SK-N-SH (cell line): ENCODE measurements at regions not wholly inside any gene's neighbourhood (a gene's known extent, or its start where the extent isn't known, plus 50 kb on each side); places are given as distances from the start of the nearest gene placed in this dataset.

Source experiments
- CTCF ChIA-PET: fragments of 300-600, 350-600 bp; formaldehyde crosslinking; extraction: SDS; loops from one replicate; lab custom pipeline; 2021; lab: Yijun Ruan, JAX
- POLR2A ChIA-PET: fragments of 350-600 bp; sonication (Branson Sonifier 250); formaldehyde crosslinking; extraction: SDS; loops from one replicate; lab custom pipeline; 2020; ENCODE audit warnings: antibody characterized with exemption, inconsistent platforms; lab: Yijun Ruan, JAX
- DNase-seq: peaks from one replicate; pipeline ENCODE4 v3.0.0; 2012
- H2AFZ ChIP-seq: fragments of 200-600 bp; sonication (generic); 2 replicates; pipeline ENCODE4 v1.8.1; 2016; ENCODE audit warnings: antibody characterized with exemption, mild to moderate bottlenecking, low read depth
- H3F3A ChIP-seq: fragments of 200-600 bp; sonication (generic); replicated peaks from 2 replicates; pipeline ENCODE3; 2016; ENCODE audit warnings: antibody characterized with exemption, mild to moderate bottlenecking; ENCODE audit not compliant: insufficient read depth
- H3K27ac ChIP-seq, 2 experiments: fragments of 200-500 bp in 1 of 2; fragments of 200-600 bp in 1 of 2; sonication (Bioruptor generic) in 1 of 2; sonication (generic), shearing (Covaris generic) in 1 of 2; 2 replicates each; pipeline versions ENCODE4 v1.5.1 to v1.6.1; 2014 to 2016; ENCODE audit warnings: low read depth in 2 of 2, inconsistent platforms in 1 of 2, low read length in 1 of 2, mild to moderate bottlenecking in 1 of 2, mixed read lengths in 1 of 2
- H3K27me3 ChIP-seq: fragments of 200-600 bp; sonication (generic), shearing (Covaris generic); 2 replicates; pipeline ENCODE4 v1.6.1; 2016; ENCODE audit warnings: mixed run types; ENCODE audit not compliant: insufficient read depth
- H3K36me3 ChIP-seq, 2 experiments: fragments of 200-500 bp in 1 of 2; fragments of 200-600 bp in 1 of 2; sonication (Bioruptor generic) in 1 of 2; sonication (generic) in 1 of 2; replicated peaks in 1 of 2; 2 replicates each; pipeline versions ENCODE3 to v1.5.1; 2014 to 2016; ENCODE audit warnings: low read length in 1 of 2, mild to moderate bottlenecking in 1 of 2; ENCODE audit not compliant: insufficient read depth in 2 of 2, control insufficient read depth in 1 of 2
- H3K4me1 ChIP-seq, 2 experiments: fragments of 200-500 bp in 1 of 2; fragments of 200-600 bp in 1 of 2; sonication (Bioruptor generic) in 1 of 2; sonication (generic), shearing (Covaris generic) in 1 of 2; 2 replicates each; pipeline versions ENCODE4 v1.5.1 to v1.6.1; 2014 to 2016; ENCODE audit warnings: low read depth in 1 of 2, low read length in 1 of 2, mixed run types in 1 of 2; ENCODE audit not compliant: insufficient read depth in 2 of 2, control insufficient read depth in 1 of 2
- H3K4me2 ChIP-seq: fragments of 200-600 bp; sonication (generic), shearing (Covaris generic); 2 replicates; pipeline ENCODE4 v1.6.1; 2017; ENCODE audit warnings: mixed run types
- H3K4me3 ChIP-seq, 2 experiments: fragments of 200-500 bp in 1 of 2; fragments of 200-600 bp in 1 of 2; sonication (Bioruptor generic) in 1 of 2; sonication (generic), shearing (Covaris generic) in 1 of 2; 2 replicates each; pipeline versions ENCODE4 v1.5.1 to v1.8.1; 2014 to 2016; ENCODE audit warnings: low read depth in 2 of 2, inconsistent platforms in 1 of 2, low read length in 1 of 2, mild to moderate bottlenecking in 1 of 2, mixed read lengths in 1 of 2, moderate library complexity in 1 of 2
- H3K79me2 ChIP-seq: fragments of 200-600 bp; sonication (generic); 2 replicates; pipeline ENCODE4 v1.8.1; 2017; ENCODE audit warnings: mild to moderate bottlenecking; ENCODE audit not compliant: insufficient read depth
- H3K9ac ChIP-seq: fragments of 200-600 bp; sonication (generic); 2 replicates; pipeline ENCODE4 v1.6.1; 2017; ENCODE audit warnings: mixed run types
- H3K9me2 ChIP-seq: fragments of 200-600 bp; sonication (generic); 2 replicates; pipeline ENCODE4 v1.6.1; 2017; ENCODE audit warnings: mixed run types
- H3K9me3 ChIP-seq: fragments of 200-600 bp; sonication (generic); 2 replicates; pipeline ENCODE4 v1.6.1; 2017; ENCODE audit warnings: mixed run types, mild to moderate bottlenecking, moderate library complexity
- H4K20me1 ChIP-seq: fragments of 200-600 bp; sonication (generic); 2 replicates; pipeline ENCODE4 v1.6.1; 2017; ENCODE audit warnings: mild to moderate bottlenecking, mixed run types; ENCODE audit not compliant: insufficient read depth
- CHD2 ChIP-seq: fragments of 150-350 bp; IDR thresholded peaks from 2 replicates; pipeline ENCODE4 v1.6.1; 2018; ENCODE audit warnings: low read length; ENCODE audit not compliant: partially characterized antibody
- EZH2phosphoT487 ChIP-seq: fragments of 200-600 bp; sonication (generic); IDR thresholded peaks from 2 replicates; pipeline ENCODE4 v1.6.1; 2017; ENCODE audit warnings: low read depth, mixed run types, mild to moderate bottlenecking, antibody characterized with exemption, moderate library complexity, borderline replicate concordance
- FOXJ3 ChIP-seq: sonication (generic); formaldehyde crosslinking; IDR thresholded peaks from 2 replicates; pipeline ENCODE4 v1.5.1; 2020; ENCODE audit warnings: mild to moderate bottlenecking, missing genetic modification reagents
- GABPA ChIP-seq: IDR thresholded peaks from 2 replicates; pipeline ENCODE4 v1.4.0; 2012; ENCODE audit warnings: low read depth, mild to moderate bottlenecking
- GATA2 ChIP-seq: sonication (generic); formaldehyde crosslinking; IDR thresholded peaks from 2 replicates; pipeline ENCODE4 v1.5.0; 2020; ENCODE audit warnings: mild to moderate bottlenecking, missing genetic modification reagents
- MEF2A ChIP-seq: IDR thresholded peaks from 2 replicates; pipeline ENCODE4 v1.4.0; 2012; ENCODE audit warnings: low read depth, borderline replicate concordance
- MXI1 ChIP-seq: IDR thresholded peaks from 2 replicates; pipeline ENCODE4 v1.6.1; 2012; ENCODE audit warnings: mild to moderate bottlenecking, low read depth, low read length, improper control_type of control experiment
- RAD21 ChIP-seq: IDR thresholded peaks from 2 replicates; pipeline ENCODE4 v1.6.1; 2012; ENCODE audit warnings: mild to moderate bottlenecking, low read length
- RFX5 ChIP-seq: IDR thresholded peaks from 2 replicates; pipeline ENCODE4 v1.6.1; 2012; ENCODE audit warnings: mild to moderate bottlenecking, improper control_type of control experiment, low read length
- SIN3A ChIP-seq: IDR thresholded peaks from 2 replicates; pipeline ENCODE4 v1.6.1; 2012; ENCODE audit warnings: low read depth, mild to moderate bottlenecking, low read length, moderate library complexity, borderline replicate concordance
- SMC3 ChIP-seq: IDR thresholded peaks from 2 replicates; pipeline ENCODE4 v1.6.1; 2012; ENCODE audit warnings: low read depth, low read length, improper control_type of control experiment
- TAF1 ChIP-seq: IDR thresholded peaks from 2 replicates; pipeline ENCODE4 v1.6.1; 2012; ENCODE audit warnings: low read depth, mild to moderate bottlenecking, low read length, moderate library complexity, borderline replicate concordance
- TEAD4 ChIP-seq: IDR thresholded peaks from 2 replicates; pipeline ENCODE4 v1.4.0; 2012; ENCODE audit warnings: mild to moderate bottlenecking, borderline replicate concordance; ENCODE audit not compliant: insufficient read depth
- USF2 ChIP-seq: fragments of 150-350 bp; IDR thresholded peaks from 2 replicates; pipeline ENCODE4 v1.6.1; 2017; ENCODE audit warnings: antibody characterized with exemption, low read length, low read depth, borderline replicate concordance
- YY1 ChIP-seq: IDR thresholded peaks from 2 replicates; pipeline ENCODE4 v1.4.0; 2012; ENCODE audit warnings: low read depth, mild to moderate bottlenecking
- ZBTB33 ChIP-seq: IDR thresholded peaks from 2 replicates; pipeline ENCODE4 v1.4.0; 2012; ENCODE audit warnings: low read depth, borderline replicate concordance
- WGBS: methylation state at CpG from one replicate; pipeline ENCODE4 v1.1.6; 2017; ENCODE audit warnings: low lambda C conversion rate; 5-methylcytosine and 5-hydroxymethylcytosine counted together
- TF ChIP-seq, protein P1 (sequence below): fragments of 200-600 bp; sonication (generic); IDR thresholded peaks from 2 replicates; pipeline ENCODE4 v1.6.1; 2017; ENCODE audit warnings: antibody characterized with exemption, mild to moderate bottlenecking, moderate library complexity
- TF ChIP-seq, protein P2 (sequence below): IDR thresholded peaks from 2 replicates; pipeline ENCODE4; 2012

DNA sequence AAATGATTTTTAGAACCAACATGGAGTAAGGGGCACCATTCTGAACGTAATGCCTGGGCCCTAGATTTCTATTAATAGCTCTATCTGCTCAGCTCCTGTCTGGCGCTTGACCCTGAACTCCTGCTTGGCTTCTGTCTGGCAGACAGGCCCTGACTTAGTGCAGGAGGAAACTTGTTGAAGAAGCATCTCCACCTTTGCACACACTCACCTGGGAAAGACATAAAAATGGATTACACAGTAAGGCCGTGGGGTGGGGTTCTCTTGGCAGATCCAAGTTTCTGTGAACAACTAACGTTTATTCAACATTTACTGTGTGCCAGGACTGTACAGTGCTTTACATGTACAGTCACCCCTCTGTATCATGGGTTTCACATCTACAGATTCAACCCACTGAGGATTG is 62.1 kb upstream of the CNIH3 start:
- no peaks in the 10 kb centered on the region for H4K20me1 ChIP-seq
- H3K9me2 ChIP-seq: no peaks in the 10 kb centered on the region
- H3K9ac ChIP-seq: no peak overlapping the region
- H2AFZ ChIP-seq: no peak overlapping the region
- no peak overlapping the region for H3K27ac ChIP-seq
- TF ChIP-seq YY1 (no peak), EZH2phosphoT487 (no peak), TEAD4 (no peak), GATA2 (CRISPR knock-in tag) (no peak), SMC3 (no peak), CHD2 (no peak), USF2 (no peak), RAD21 (no peak), MEF2A (no peak)
- TF ChIP-seq, all 33 proteins: peak for 0
- no peak for DNase-seq
- 81% methylated on average over 4 of the region's 4 CpGs for WGBS
- H3K4me1 ChIP-seq: peaks cover 0 to 2% of the 10 kb centered on the region in 2 experiments; a peak in 1 of 4 replicates
- H3K4me3 ChIP-seq: no peak overlapping the region
- no peaks in the 10 kb centered on the region for H3K27me3 ChIP-seq
- ChIA-PET POLR2A (no interaction called here), CTCF (interaction anchor here (2.0 kb wide), 1 partner anchor 299 kb away, joined by 6 read pairs; no protein-coding TSS in a partner anchor)
- H3K79me2 ChIP-seq: no peaks in the 10 kb centered on the region
- no peak overlapping the region for H3K4me2 ChIP-seq
- H3F3A ChIP-seq: peaks cover 2% of the 10 kb centered on the region
- H3K36me3 ChIP-seq: no peaks in the 10 kb centered on the region
- H3K9me3 ChIP-seq: no peaks in the 10 kb centered on the region

GRCh38 chr1:224554620-224555259 is 61.4 kb upstream of the CNIH3 start:
- CTCF ChIA-PET: interaction anchor here (0.7 to 2.0 kb wide), 3 partner anchors 10 to 298 kb away, joined by 3 to 6 read pairs (median 4); no protein-coding TSS in a partner anchor
- no peak for TF ChIP-seq FOXJ3 (CRISPR knock-in tag)
- TF ChIP-seq, protein P1, sequence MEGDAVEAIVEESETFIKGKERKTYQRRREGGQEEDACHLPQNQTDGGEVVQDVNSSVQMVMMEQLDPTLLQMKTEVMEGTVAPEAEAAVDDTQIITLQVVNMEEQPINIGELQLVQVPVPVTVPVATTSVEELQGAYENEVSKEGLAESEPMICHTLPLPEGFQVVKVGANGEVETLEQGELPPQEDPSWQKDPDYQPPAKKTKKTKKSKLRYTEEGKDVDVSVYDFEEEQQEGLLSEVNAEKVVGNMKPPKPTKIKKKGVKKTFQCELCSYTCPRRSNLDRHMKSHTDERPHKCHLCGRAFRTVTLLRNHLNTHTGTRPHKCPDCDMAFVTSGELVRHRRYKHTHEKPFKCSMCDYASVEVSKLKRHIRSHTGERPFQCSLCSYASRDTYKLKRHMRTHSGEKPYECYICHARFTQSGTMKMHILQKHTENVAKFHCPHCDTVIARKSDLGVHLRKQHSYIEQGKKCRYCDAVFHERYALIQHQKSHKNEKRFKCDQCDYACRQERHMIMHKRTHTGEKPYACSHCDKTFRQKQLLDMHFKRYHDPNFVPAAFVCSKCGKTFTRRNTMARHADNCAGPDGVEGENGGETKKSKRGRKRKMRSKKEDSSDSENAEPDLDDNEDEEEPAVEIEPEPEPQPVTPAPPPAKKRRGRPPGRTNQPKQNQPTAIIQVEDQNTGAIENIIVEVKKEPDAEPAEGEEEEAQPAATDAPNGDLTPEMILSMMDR: no peak
- TF ChIP-seq, protein P2, sequence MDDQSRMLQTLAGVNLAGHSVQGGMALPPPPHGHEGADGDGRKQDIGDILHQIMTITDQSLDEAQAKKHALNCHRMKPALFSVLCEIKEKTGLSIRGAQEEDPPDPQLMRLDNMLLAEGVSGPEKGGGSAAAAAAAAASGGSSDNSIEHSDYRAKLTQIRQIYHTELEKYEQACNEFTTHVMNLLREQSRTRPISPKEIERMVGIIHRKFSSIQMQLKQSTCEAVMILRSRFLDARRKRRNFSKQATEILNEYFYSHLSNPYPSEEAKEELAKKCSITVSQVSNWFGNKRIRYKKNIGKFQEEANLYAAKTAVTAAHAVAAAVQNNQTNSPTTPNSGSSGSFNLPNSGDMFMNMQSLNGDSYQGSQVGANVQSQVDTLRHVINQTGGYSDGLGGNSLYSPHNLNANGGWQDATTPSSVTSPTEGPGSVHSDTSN: no peak
- no peak for TF ChIP-seq CHD2
- no peak for TF ChIP-seq TEAD4
- TF ChIP-seq USF2: no peak
- TF ChIP-seq RFX5: no peak
- no peak for TF ChIP-seq MEF2A
- TF ChIP-seq GABPA: no peak
- no peak for TF ChIP-seq ZBTB33
- no peak for TF ChIP-seq TAF1
- no peak for TF ChIP-seq MXI1
- TF ChIP-seq RAD21: no peak
- TF ChIP-seq SIN3A: no peak
- Histone ChIP-seq H3K4me2 (no peak overlapping the region), H3K9ac (no peak overlapping the region), H3K79me2 (no peaks in the 10 kb centered on the region), H3K4me1 (peaks cover 0 to 2% of the 10 kb centered on the region in 2 experiments; a peak in 1 of 4 replicates), H3K27ac (no peak overlapping the region), H3K9me3 (no peaks in the 10 kb centered on the region), H2AFZ (no peak overlapping the region), H3K27me3 (no peaks in the 10 kb centered on the region), H3K36me3 (no peaks in the 10 kb centered on the region), H3F3A (peaks cover 4% of the 10 kb centered on the region), H3K4me3 (no peak overlapping the region), H3K9me2 (no peaks in the 10 kb centered on the region), H4K20me1 (no peaks in the 10 kb centered on the region)
- WGBS: 64% methylated on average over 4 of the region's 4 CpGs
- POLR2A ChIA-PET: no interaction called here
- DNase-seq: no peak
